CD4-positive, alpha-beta T cell (primary cell): ENCODE measurements at regions not wholly inside any gene's neighbourhood (a gene's known extent, or its start where the extent isn't known, plus 50 kb on each side); places are given as distances from the start of the nearest gene placed in this dataset.

Experiments
- ATAC-seq: fragments of 200-7000 bp; cut with Tn5 transposase; one replicate; pipeline ENCODE4 v1.10.0; 2022; ENCODE audit warnings: mild to moderate bottlenecking; ENCODE audit not compliant: poor library complexity
- CTCF ChIA-PET: fragments of 350-600 bp; sonication (Branson Sonifier 250); formaldehyde crosslinking; loops from one replicate; lab custom pipeline; 2021; ENCODE audit warnings: antibody characterized with exemption, inconsistent platforms; lab: Charles Lee
- POLR2A ChIA-PET: fragments of 350-600 bp; sonication (Branson Sonifier 250); formaldehyde crosslinking; loops from one replicate; lab custom pipeline; 2021; ENCODE audit warnings: antibody characterized with exemption, inconsistent platforms; lab: Charles Lee
- DNase-seq, 14 experiments: peaks; one replicate each; pipeline ENCODE4 v3.0.0-alpha.2; 2013 to 2020; ENCODE audit warnings: mixed read lengths in 2 of 14
- H3K27ac ChIP-seq, 2 donors: one replicate each; pipeline versions ENCODE4 v1.5.1 to v1.7.0; 2013; ENCODE audit warnings: low read length in 2 of 2, low read depth in 1 of 2, mild to moderate bottlenecking in 1 of 2
- H3K27me3 ChIP-seq, 2 experiments: 1 replicate in 1 of 2; 2 replicates in 1 of 2; pipeline versions ENCODE4 v1.6.1 to v1.7.0; 2013; ENCODE audit warnings: low read length in 2 of 2, control low read depth in 1 of 2, mild to moderate bottlenecking in 1 of 2, moderate library complexity in 1 of 2; ENCODE audit not compliant: insufficient read depth in 2 of 2, control insufficient read depth in 1 of 2
- H3K36me3 ChIP-seq: one replicate; pipeline ENCODE4 v1.6.1; 2013; ENCODE audit warnings: low read length, control low read depth; ENCODE audit not compliant: insufficient read depth
- H3K4me1 ChIP-seq: one replicate; pipeline ENCODE4 v1.6.1; 2013; ENCODE audit warnings: low read length, control low read depth; ENCODE audit not compliant: insufficient read depth
- H3K4me3 ChIP-seq: one replicate; pipeline ENCODE4 v1.5.1; 2013; ENCODE audit warnings: mild to moderate bottlenecking, low read length, moderate library complexity
- H3K9me3 ChIP-seq, 2 experiments: 1 replicate in 1 of 2; 2 replicates in 1 of 2; pipeline versions ENCODE4 v1.6.1 to v1.7.0; 2013; ENCODE audit warnings: low read length in 2 of 2, mild to moderate bottlenecking in 2 of 2, control low read depth in 1 of 2, moderate library complexity in 1 of 2; ENCODE audit not compliant: control insufficient read depth in 1 of 2, insufficient read depth in 1 of 2
- H3K27ac Mint-ChIP-seq: one replicate; pipeline ENCODE4 v1.8.0; 2020; ENCODE audit warnings: mixed read lengths
- H3K27me3 Mint-ChIP-seq: one replicate; pipeline ENCODE4 v1.8.0; 2021; ENCODE audit warnings: mixed read lengths
- H3K36me3 Mint-ChIP-seq: one replicate; pipeline ENCODE4 v1.8.0; 2021; ENCODE audit warnings: low read depth, mixed read lengths
- H3K4me1 Mint-ChIP-seq: one replicate; pipeline ENCODE4 v1.8.0; 2021; ENCODE audit warnings: low read depth, mixed read lengths
- H3K4me3 Mint-ChIP-seq: one replicate; pipeline ENCODE4 v1.8.0; 2020; ENCODE audit warnings: mild to moderate bottlenecking, mixed read lengths
- H3K9me3 Mint-ChIP-seq: one replicate; pipeline ENCODE4 v1.8.0; 2020; ENCODE audit warnings: mixed read lengths
- CTCF ChIP-seq: fragments of 200-600 bp; IDR thresholded peaks from one replicate; pipeline ENCODE4 v1.8.0; 2022; ENCODE audit warnings: antibody characterized with exemption, mild to moderate bottlenecking
- intact Hi-C, 2 experiments: fragments of 100-400 bp; cut with DNase I in 1 of 2; cut with micrococcal nuclease in 1 of 2; formaldehyde crosslinking; loops; one replicate each; pipeline versions ENCODE4 v1.15.1 to v1.9.0; 2023 to 2025; cut with DNase I, micrococcal nuclease

- H3K9me3 Mint-ChIP-seq = no peaks in the 10 kb centered on the region
- Histone ChIP-seq H3K36me3 (no peaks in the 10 kb centered on the region), H3K4me3 (no peak overlapping the region), H3K27ac (no peak overlapping the region), H3K4me1 (no peaks in the 10 kb centered on the region), H3K27me3 (no peaks in the 10 kb centered on the region), H3K9me3 (no peaks in the 10 kb centered on the region)
- ChIA-PET CTCF (no interaction called here), POLR2A (no interaction called here)
- H3K4me1 Mint-ChIP-seq = peaks cover 11% of the 10 kb centered on the region
- ATAC-seq (no peak), DNase-seq (no peak)
- no peaks in the 10 kb centered on the region for H3K36me3 Mint-ChIP-seq
- H3K27me3 Mint-ChIP-seq = no peaks in the 10 kb centered on the region
- no peak overlapping the region for H3K4me3 Mint-ChIP-seq
- TF ChIP-seq CTCF = no peak
- intact Hi-C loops = no loop called here
- no peak overlapping the region for H3K27ac Mint-ChIP-seq
Measured at GRCh38 chr9:87441251-87441650, 56.4 kb upstream of the DAPK1 start.

GRCh38 chr9:87442451-87442850 lies 55.2 kb upstream of the DAPK1 start:
- no peaks in the 10 kb centered on the region for H3K36me3 Mint-ChIP-seq
- no peaks in the 10 kb centered on the region for H3K9me3 Mint-ChIP-seq
- CTCF ChIA-PET = no interaction called here
- intact Hi-C loops = no loop called here
- Histone ChIP-seq H3K27ac (no peak overlapping the region), H3K4me3 (no peak overlapping the region), H3K36me3 (no peaks in the 10 kb centered on the region), H3K27me3 (no peaks in the 10 kb centered on the region), H3K9me3 (no peaks in the 10 kb centered on the region), H3K4me1 (no peaks in the 10 kb centered on the region)
- no peaks in the 10 kb centered on the region for H3K27me3 Mint-ChIP-seq
- no peak overlapping the region for H3K27ac Mint-ChIP-seq
- H3K4me1 Mint-ChIP-seq = peaks cover 17% of the 10 kb centered on the region
- no peak for ATAC-seq
- POLR2A ChIA-PET = no interaction called here
- no peak for TF ChIP-seq CTCF
- no peak overlapping the region for H3K4me3 Mint-ChIP-seq
- no peak for DNase-seq

- no peak overlapping the region for H3K4me3 ChIP-seq
- ATAC-seq (no peak), DNase-seq (no peak)
- no peak overlapping the region for H3K27ac Mint-ChIP-seq
- no peak for TF ChIP-seq CTCF
- H3K9me3 ChIP-seq = no peaks in the 10 kb centered on the region
- no peaks in the 10 kb centered on the region for H3K9me3 Mint-ChIP-seq
- H3K27me3 ChIP-seq = no peaks in the 10 kb centered on the region
- ChIA-PET CTCF (no interaction called here), POLR2A (interaction anchor here (0.6 kb wide), 1 partner anchor 733 kb away, joined by 3 read pairs; no protein-coding TSS in a partner anchor)
- no peaks in the 10 kb centered on the region for H3K36me3 Mint-ChIP-seq
- H3K27me3 Mint-ChIP-seq = no peaks in the 10 kb centered on the region
- intact Hi-C loops = no loop called here
- H3K27ac ChIP-seq = no peak overlapping the region
- no peaks in the 10 kb centered on the region for H3K36me3 ChIP-seq
- H3K4me1 ChIP-seq = no peaks in the 10 kb centered on the region
- H3K4me3 Mint-ChIP-seq = no peak overlapping the region
- peaks cover 17% of the 10 kb centered on the region for H3K4me1 Mint-ChIP-seq
Measured at GRCh38 chr9:87443006-87443405, 54.7 kb upstream of the DAPK1 start.
